ENCODE measurements at regions not wholly inside any gene's neighbourhood (a gene's known extent, or its start where the extent isn't known, plus 50 kb on each side); places are given as distances from the start of the nearest gene placed in this dataset.

DNA sequence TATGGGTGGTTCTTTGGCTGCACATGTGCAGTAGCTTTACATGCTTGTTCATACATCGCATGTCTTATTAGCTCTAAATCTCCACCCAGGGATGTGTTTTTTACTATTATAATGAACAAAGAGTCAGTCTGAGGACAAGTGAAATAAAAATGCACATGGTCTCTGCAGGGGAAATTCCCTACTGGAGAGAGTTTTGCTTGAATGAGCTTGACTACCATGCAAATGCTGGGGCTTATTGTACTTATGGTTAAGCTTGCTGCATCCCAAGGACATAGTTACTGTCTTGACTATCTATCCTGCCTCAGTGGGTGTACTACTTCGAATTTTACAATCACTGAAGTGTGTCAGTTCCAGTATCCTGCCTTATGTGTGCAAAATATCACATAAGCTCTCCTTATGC, 362.7 kb downstream of the TDRD15 start:
- no peak for TF ChIP-seq EZH2 (IDR thresholded peaks at IDR 0.05)
- TF ChIP-seq POLR2AphosphoS5 (IDR thresholded peaks at IDR 0.05; ENCODE audit: borderline replicate concordance, low read depth, low read length): no peak
- TF ChIP-seq FOXP2 (optimal IDR thresholded peaks at IDR 0.05; ENCODE audit: control extremely low read depth, extremely low read length, insufficient read depth): no peak

Data from SK-N-MC (cell line).